ENCODE measurements at regions not wholly inside any gene's neighbourhood (a gene's known extent, or its start where the extent isn't known, plus 50 kb on each side); places are given as distances from the start of the nearest gene placed in this dataset.
"Not testable (repeated sequence)": the region's sequence is repeated elsewhere in the genome, so short reads cannot be mapped to it uniquely, and the experiment has no call there.

GRCh38 chr5:124504081-124504916 lies 242.1 kb downstream of the ZNF608 start:
- DNase-seq = peak; percentile 7

- no peak for DNase-seq
These were observed 243.9 kb downstream of the ZNF608 start for GRCh38 chr5:124502551-124502950.

GRCh38 chr5:124499818-124500217 lies 246.6 kb downstream of the ZNF608 start:
- DNase-seq = not testable (repeated sequence)

- not testable (repeated sequence) for DNase-seq
These were observed 249.5 kb downstream of the ZNF608 start for GRCh38 chr5:124496968-124497367.

DNA sequence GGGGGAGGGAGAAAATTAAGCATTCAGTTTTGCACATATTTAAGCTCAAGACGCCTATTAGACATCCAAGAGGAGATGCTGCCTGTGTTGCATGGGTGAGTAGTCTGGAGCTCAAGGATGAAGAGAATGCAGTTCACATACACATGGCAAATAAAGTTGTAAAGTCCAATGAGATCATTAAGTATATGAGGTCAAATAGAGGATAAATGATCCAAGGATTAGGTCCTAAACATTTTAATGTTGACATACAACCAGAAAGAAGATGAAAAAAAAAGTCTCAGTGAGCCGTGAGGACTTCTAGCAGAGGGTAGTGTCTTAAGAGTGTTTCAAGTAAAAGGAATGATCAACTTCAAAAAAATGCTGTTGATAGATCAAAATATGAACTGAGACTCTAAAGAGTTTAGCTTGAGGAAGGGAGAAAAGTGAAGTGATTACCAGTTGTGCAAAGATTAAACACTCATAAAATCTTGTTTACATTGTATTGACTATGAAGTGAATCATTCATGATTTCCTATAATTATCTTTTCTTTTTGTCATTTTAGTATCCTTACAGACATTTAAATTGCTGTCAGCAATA lies 251.8 kb downstream of the ZNF608 start:
- DNase-seq = peak; percentile 12

DNA sequence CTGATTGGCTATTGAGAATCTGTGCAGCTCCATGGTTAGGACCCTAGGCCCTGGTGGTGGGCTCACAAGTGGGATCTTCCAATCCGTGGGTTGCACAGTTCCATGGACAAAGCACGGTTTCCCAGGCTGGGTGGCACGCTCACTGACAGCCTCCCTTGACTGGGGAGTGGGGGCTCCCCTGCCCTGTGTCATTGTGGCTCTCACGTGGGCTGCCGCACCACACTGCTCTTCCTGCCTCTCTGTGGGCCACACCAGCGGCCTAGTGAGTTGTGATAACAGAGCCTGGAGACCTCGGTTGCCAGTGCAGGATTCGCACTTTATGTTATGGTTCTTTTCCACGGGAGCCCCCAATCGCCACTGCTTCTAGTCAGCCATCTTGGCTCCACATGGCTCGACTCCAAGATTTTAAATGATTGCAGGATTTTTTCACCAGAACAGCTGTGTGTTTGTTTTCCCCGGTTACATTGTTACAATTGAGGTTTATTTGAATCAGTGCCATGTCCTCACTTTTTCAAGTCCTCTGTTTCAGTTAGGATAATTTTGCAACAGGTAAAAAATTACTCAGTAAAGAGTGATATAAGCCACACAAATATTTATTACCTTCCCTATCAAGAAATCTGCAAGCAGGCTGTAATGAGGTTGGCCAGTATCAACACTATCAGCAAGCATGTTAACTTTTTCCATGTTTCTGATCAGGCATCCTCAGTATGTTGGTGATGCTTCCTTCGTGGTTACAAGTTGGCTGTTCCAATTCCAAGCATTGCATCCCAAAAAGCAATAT lies 253.8 kb downstream of the ZNF608 start:
- no peak for DNase-seq

DNA sequence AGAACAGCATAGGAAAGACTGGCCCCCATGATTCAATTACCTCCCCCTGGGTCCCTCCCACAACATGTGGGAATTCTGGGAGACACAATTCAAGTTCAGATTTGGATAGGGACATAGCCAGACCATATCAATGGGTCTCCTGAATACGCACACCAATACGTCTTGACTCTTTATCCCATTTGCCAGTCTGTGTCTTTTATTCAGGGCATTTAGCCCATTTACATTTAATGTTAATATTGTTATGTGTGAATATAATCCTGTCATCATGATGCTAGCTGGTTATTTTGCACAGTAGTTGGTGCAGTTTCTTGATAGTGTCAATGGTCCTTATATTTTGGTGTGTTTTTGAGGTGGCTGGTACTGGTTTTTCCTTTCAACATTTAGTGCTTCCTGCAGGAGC lies 256.1 kb downstream of the ZNF608 start:
- DNase-seq = not testable (repeated sequence)

DNA sequence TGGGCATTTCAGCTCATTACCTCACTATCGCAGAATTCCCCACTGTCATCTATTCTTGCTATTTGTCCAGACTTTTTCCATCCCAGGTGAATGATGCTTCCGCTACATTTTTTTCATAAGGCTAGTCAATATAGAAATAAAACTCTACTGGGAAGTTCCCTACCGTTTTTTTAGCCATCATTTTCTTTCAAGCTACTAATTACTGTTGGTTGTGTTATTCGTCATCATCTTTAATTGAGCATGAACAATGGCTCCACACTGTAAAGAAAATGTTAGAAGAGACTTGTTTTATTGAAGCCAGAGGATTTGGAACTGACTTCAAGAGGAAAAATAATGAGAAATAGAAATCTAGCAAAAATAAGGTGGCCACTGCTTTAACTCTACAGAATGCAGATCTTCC lies 265.0 kb downstream of the ZNF608 start:
- no peak for DNase-seq

- DNase-seq = no peak
These were observed 265.5 kb downstream of the ZNF608 start for GRCh38 chr5:124480964-124481363.

DNA sequence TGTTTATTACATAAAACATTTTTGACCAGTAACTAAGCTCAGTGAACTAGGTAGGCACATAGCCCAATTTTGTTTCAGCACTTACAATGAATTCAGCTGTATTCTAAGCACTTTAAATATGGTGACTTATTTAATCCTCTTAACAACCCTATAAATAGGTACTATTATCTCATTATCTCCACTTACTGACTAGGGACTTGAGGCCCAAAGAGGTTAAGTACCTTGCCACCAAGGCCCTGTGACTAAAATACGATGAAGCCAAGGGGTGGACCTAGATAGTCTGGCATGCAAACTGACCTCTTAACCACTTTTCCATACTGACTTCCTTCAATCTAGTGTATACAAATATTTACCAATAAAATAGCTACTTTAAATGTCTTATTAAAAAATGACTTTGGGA lies 266.4 kb downstream of the ZNF608 start:
- DNase-seq = no peak

DNA sequence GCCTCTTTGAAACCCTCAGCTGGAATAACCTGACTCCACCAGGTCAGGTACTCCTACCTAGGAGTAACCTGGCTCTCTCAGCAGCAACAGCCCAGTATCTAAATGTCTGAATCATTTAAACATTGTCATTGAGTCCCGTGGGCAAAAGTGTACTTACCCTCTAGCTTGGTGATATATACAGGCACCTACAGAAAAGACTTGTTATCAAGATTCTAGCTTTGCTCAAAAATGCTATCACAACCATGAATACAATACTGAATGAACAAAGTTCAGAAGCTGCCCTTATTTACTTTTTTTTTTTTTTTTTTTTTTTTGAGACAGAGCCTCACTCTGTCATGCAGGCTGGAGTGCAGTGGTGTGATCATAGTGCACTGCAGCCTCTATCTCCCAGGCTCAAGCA lies 268.2 kb downstream of the ZNF608 start:
- DNase-seq = no peak

GRCh38 chr5:124477577-124477976 lies 268.9 kb downstream of the ZNF608 start:
- no peak for DNase-seq

DNA sequence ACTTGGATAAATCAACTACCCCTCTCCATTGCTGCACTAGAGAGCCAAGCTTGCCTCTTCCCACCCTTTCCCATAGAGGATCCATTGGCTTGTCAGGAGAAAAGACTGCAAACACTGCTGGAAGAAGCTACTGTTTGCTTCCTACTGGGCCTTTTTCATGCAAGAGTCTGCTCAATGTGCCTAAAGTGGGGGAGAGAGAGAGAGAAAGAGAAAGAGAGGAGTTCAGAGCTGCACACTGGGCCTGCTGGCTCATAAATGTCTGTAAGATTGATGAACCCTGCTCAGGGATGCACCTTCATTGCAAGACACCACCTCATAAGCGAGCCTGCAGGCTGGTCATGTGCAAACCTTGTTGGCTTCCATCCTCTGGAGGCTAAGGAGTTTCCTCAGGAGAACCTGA lies 269.4 kb downstream of the ZNF608 start:
- DNase-seq = no peak

GRCh38 chr5:124474528-124475215 lies 271.8 kb downstream of the ZNF608 start:
- no peak for DNase-seq

DNA sequence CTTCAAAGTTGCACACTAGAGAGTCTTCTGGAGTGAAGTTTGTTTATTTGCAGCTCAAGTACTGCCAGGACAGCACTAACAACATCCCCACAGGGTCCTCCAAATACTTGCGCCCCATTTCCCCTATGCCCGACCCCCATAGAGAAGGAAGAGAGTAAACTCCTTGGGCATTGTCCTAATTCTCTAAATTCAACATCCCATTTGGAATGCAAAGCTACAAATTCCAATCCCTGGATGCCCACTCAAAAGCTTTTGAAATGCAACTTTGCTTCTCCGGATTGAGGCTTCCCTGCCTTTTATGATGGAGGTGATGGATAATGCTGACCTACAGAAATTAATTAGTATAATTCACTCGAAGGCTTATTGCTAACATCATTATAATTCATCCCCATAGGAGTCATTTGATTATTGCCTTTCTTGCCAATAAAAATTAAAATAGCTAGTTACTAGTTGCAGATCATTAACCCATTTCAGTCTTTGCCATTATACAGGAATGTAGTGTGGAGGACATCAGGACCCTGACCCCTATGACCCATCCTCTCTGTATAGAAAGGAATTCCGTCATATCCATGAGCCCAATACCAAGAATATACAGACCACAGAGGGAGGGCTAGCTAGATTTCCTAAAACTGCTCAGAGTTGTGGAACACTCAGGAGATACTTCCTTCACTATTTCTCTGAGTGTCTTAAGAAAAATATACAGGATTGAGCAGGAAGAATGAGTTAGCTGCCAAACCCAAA lies 277.6 kb downstream of the ZNF608 start:
- no peak for DNase-seq

- no peak for DNase-seq
These were observed 278.7 kb downstream of the ZNF608 start for GRCh38 chr5:124467745-124468144.

DNA sequence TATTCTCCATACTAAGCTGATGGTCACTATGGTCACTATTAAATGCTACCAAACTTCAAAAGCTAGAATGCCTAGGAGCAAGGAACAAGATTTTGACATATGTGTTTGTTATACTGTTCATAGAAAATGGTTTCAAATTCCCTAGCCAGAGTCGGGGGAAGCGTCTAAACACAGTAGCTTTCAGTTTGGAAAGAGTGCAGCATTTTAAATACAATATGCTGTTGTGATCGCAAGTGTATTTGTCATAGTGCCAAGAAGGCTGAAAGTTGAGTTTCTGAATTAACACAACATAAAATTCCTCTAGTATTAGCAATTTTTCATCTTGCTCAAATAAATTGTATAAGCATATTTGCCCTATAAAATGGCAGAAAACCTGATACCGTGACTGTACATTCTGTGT lies 280.4 kb downstream of the ZNF608 start:
- DNase-seq = no peak

DNA sequence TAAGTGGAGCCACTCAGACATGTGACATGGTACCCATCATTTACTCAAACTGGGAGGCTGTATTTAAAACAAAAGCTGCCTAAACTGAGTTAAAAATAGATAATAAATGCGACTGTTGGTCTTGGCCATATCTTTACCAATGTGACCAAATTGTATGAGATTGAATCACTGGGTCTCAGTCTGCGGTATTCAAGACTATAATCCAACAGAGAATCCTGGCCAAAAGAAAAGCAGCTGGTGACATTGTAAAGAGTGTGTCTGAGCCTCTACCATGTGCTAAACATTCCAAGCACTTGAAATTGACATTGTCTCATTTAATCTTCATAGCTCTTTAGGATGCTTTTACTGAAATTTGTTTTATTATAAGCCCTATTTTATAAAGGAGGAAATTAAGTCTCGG lies 282.6 kb downstream of the ZNF608 start:
- DNase-seq = no peak

GRCh38 chr5:124462751-124463150 lies 283.7 kb downstream of the ZNF608 start:
- DNase-seq = no peak

DNA sequence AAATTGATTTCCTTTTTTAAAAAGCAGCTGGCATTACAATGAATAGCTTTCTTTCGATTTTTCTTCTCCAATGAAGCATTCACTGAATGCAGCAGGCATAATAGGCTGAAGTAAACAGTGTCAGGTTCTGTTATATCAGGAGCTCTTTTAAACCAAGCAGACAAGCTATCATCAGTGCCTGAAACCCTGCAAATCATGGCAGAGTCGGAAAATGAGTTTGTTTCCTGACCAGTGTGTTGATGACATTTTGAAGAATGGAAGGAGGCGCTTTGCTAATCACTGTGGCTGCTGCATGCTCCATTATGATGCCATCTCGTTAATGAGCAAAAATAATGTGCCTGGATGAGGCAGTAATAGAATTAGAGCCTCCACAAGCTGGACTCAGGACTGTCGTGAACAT lies 284.5 kb downstream of the ZNF608 start:
- DNase-seq = no peak

GRCh38 chr5:124461157-124461556 lies 285.3 kb downstream of the ZNF608 start:
- DNase-seq = no peak

DNA sequence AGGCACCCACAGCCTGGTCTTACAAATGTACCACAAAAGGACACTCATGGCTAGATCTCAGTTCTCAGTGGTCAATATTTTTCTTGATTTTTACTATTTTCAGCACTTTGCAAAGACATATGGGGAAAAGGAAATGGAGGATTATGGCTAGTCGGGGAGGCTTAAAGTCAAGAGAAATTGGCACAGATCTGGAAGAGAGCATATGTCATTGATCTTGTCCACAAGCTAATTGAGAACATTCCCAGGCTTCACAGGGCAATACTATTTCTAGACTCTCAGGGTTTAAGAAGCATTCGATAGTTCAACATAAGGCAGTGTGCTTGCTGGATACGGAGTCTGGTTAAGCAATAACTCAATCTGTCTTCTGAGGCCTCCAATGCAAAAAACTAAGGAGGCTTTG lies 285.8 kb downstream of the ZNF608 start:
- DNase-seq = no peak

- DNase-seq = no peak
These were observed 286.5 kb downstream of the ZNF608 start for GRCh38 chr5:124459984-124460383.
